Neural progenitor cell (in vitro differentiated cells): ENCODE measurements at regions not wholly inside any gene's neighbourhood (a gene's known extent, or its start where the extent isn't known, plus 50 kb on each side); places are given as distances from the start of the nearest gene placed in this dataset.

Source experiments
- DNase-seq: peaks from one replicate; pipeline ENCODE4 v3.0.0-alpha.2; 2016; ENCODE audit warnings: low spot score
- H2AFZ ChIP-seq: fragments of 200-600 bp; sonication (generic); replicated peaks from 2 replicates; pipeline ENCODE4 v1.6.1; 2016; ENCODE audit warnings: antibody characterized with exemption
- H3F3A ChIP-seq: fragments of 200-600 bp; sonication (generic); 2 replicates; pipeline ENCODE4 v1.6.1; 2016; ENCODE audit warnings: antibody characterized with exemption, low read depth
- H3K27ac ChIP-seq: fragments of 200-600 bp; sonication (generic); 2 replicates; pipeline ENCODE4 v1.5.1; 2016; ENCODE audit warnings: mild to moderate bottlenecking
- H3K27me3 ChIP-seq: fragments of 200-600 bp; sonication (generic); 2 replicates; pipeline ENCODE4 v1.6.1; 2016; ENCODE audit warnings: mild to moderate bottlenecking, moderate library complexity
- H3K36me3 ChIP-seq: fragments of 200-600 bp; sonication (generic); 2 replicates; pipeline ENCODE4 v1.5.1; 2016
- H3K4me1 ChIP-seq: fragments of 200-600 bp; sonication (generic); 2 replicates; pipeline ENCODE4 v1.6.1; 2016; ENCODE audit warnings: mixed run types
- H3K4me2 ChIP-seq: fragments of 200-600 bp; sonication (generic); 2 replicates; pipeline ENCODE4 v1.6.1; 2016
- H3K4me3 ChIP-seq: fragments of 200-600 bp; sonication (generic); 2 replicates; pipeline ENCODE4 v1.5.1; 2016
- H3K79me2 ChIP-seq: fragments of 200-600 bp; sonication (generic); 2 replicates; pipeline ENCODE4 v1.6.1; 2016; ENCODE audit warnings: low read depth
- H3K9ac ChIP-seq: fragments of 200-600 bp; sonication (generic); 2 replicates; pipeline ENCODE4 v1.6.1; 2016
- H3K9me3 ChIP-seq: fragments of 200-600 bp; sonication (generic); 2 replicates; pipeline ENCODE4 v1.5.1; 2016; ENCODE audit warnings: low read depth
- H4K20me1 ChIP-seq: fragments of 200-600 bp; sonication (generic); 2 replicates; pipeline ENCODE4 v1.6.1; 2016; ENCODE audit warnings: low read depth
- H3K27ac Mint-ChIP-seq: 3 replicates; pipeline ENCODE4 v1.8.0; 2021; ENCODE audit warnings: mixed read lengths
- H3K27me3 Mint-ChIP-seq: 2 replicates; pipeline ENCODE4 v1.8.0; 2022; ENCODE audit warnings: low read depth, mild to moderate bottlenecking, inconsistent platforms, moderate library complexity, mixed read lengths; ENCODE audit not compliant: insufficient read depth
- H3K36me3 Mint-ChIP-seq: 3 replicates; pipeline ENCODE4 v1.8.0; 2021; ENCODE audit warnings: mixed read lengths
- H3K4me1 Mint-ChIP-seq: 3 replicates; pipeline ENCODE4 v1.8.0; 2021; ENCODE audit warnings: mixed read lengths
- H3K4me3 Mint-ChIP-seq: 3 replicates; pipeline ENCODE4 v1.8.0; 2021; ENCODE audit warnings: mild to moderate bottlenecking, moderate library complexity, mixed read lengths
- H3K9me3 Mint-ChIP-seq: 3 replicates; pipeline ENCODE4 v1.8.0; 2020; ENCODE audit warnings: mixed read lengths
- CTCF ChIP-seq: fragments of 200-600 bp; sonication (generic); IDR thresholded peaks from 2 replicates; pipeline ENCODE4 v1.5.1; 2017; ENCODE audit warnings: antibody characterized with exemption, mild to moderate bottlenecking
- EZH2 ChIP-seq: fragments of 200-600 bp; sonication (generic); IDR thresholded peaks from 2 replicates; pipeline ENCODE4 v1.6.1; 2017; ENCODE audit warnings: antibody characterized with exemption, mild to moderate bottlenecking, moderate library complexity
- EZH2phosphoT487 ChIP-seq: fragments of 200-600 bp; sonication (generic); IDR thresholded peaks from 2 replicates; pipeline ENCODE4 v1.6.1; 2017; ENCODE audit warnings: antibody characterized with exemption

GRCh38 chr5:124643336-124643735 is 103.1 kb downstream of the ZNF608 start:
- Histone ChIP-seq H3K9ac (no peak overlapping the region), H3K27me3 (no peaks in the 10 kb centered on the region), H3K9me3 (no peaks in the 10 kb centered on the region), H3F3A (peaks cover 73% of the 10 kb centered on the region), H2AFZ (no peak overlapping the region), H4K20me1 (peaks cover 100% of the 10 kb centered on the region), H3K4me2 (peak overlapping the region; percentile 56), H3K27ac (peak overlapping the region; percentile 64), H3K4me3 (peak overlapping the region; percentile 23), H3K36me3 (peaks cover 13% of the 10 kb centered on the region), H3K4me1 (peaks cover 58% of the 10 kb centered on the region), H3K79me2 (peaks cover 98% of the 10 kb centered on the region)
- Mint-ChIP-seq H3K4me3 (peak overlapping the region; percentile 16), H3K36me3 (peaks cover 68% of the 10 kb centered on the region), H3K27me3 (peaks cover 2% of the 10 kb centered on the region), H3K9me3 (no peaks in the 10 kb centered on the region), H3K27ac (no peak overlapping the region), H3K4me1 (peaks cover 84% of the 10 kb centered on the region)
- TF ChIP-seq EZH2phosphoT487 (no peak), EZH2 (no peak), CTCF (no peak)
- DNase-seq = peak; percentile 55

- peaks cover 55% of the 10 kb centered on the region for H3K4me1 ChIP-seq
- H3K36me3 Mint-ChIP-seq = peaks cover 60% of the 10 kb centered on the region
- H3K27ac Mint-ChIP-seq = no peak overlapping the region
These were observed 104.3 kb downstream of the ZNF608 start for GRCh38 chr5:124642151-124642550.

GRCh38 chr5:124641154-124641792 is 105.2 kb downstream of the ZNF608 start:
- no peak overlapping the region for H3K4me2 ChIP-seq
- no peak overlapping the region for H3K9ac ChIP-seq
- Mint-ChIP-seq H3K36me3 (peaks cover 53% of the 10 kb centered on the region), H3K4me3 (no peak overlapping the region), H3K27ac (no peak overlapping the region), H3K4me1 (peaks cover 66% of the 10 kb centered on the region), H3K9me3 (no peaks in the 10 kb centered on the region), H3K27me3 (no peaks in the 10 kb centered on the region)
- H2AFZ ChIP-seq = no peak overlapping the region
- DNase-seq = no peak
- H3K27ac ChIP-seq = no peak overlapping the region
- no peak for TF ChIP-seq CTCF
- TF ChIP-seq EZH2phosphoT487 = no peak
- no peak for TF ChIP-seq EZH2
- peaks cover 96% of the 10 kb centered on the region for H3K79me2 ChIP-seq
- H3K4me3 ChIP-seq = no peak overlapping the region
- H3K27me3 ChIP-seq = no peaks in the 10 kb centered on the region
- no peaks in the 10 kb centered on the region for H3K9me3 ChIP-seq
- H3K4me1 ChIP-seq = peaks cover 55% of the 10 kb centered on the region
- H4K20me1 ChIP-seq = peaks cover 84% of the 10 kb centered on the region
- peaks cover 73% of the 10 kb centered on the region for H3F3A ChIP-seq
- peaks cover 21% of the 10 kb centered on the region for H3K36me3 ChIP-seq

More at GRCh38 chr5:124642151-124642550, 104.3 kb downstream of the ZNF608 start:
- no peak overlapping the region for H3K4me2 ChIP-seq
- no peak for DNase-seq
- TF ChIP-seq EZH2 (no peak), EZH2phosphoT487 (no peak), CTCF (no peak)
- H2AFZ ChIP-seq = no peak overlapping the region
- peaks cover 96% of the 10 kb centered on the region for H3K79me2 ChIP-seq
- no peaks in the 10 kb centered on the region for H3K9me3 ChIP-seq
- peaks cover 74% of the 10 kb centered on the region for H3F3A ChIP-seq
- peaks cover 75% of the 10 kb centered on the region for H3K4me1 Mint-ChIP-seq
- no peaks in the 10 kb centered on the region for H3K27me3 ChIP-seq
- no peaks in the 10 kb centered on the region for H3K9me3 Mint-ChIP-seq
- no peak overlapping the region for H3K9ac ChIP-seq
- H3K27me3 Mint-ChIP-seq = peaks cover 2% of the 10 kb centered on the region
- no peak overlapping the region for H3K4me3 ChIP-seq
- H3K4me3 Mint-ChIP-seq = no peak overlapping the region
- no peak overlapping the region for H3K27ac ChIP-seq
- peaks cover 92% of the 10 kb centered on the region for H4K20me1 ChIP-seq
- H3K36me3 ChIP-seq = peaks cover 13% of the 10 kb centered on the region
